K562 (cell line): ENCODE measurements at regions not wholly inside any gene's neighbourhood (a gene's known extent, or its start where the extent isn't known, plus 50 kb on each side); places are given as distances from the start of the nearest gene placed in this dataset.

Experiments used
- ATAC-seq: fragments of 200-7000 bp; cut with Tn5 transposase; 3 replicates; pipeline ENCODE4 v1.9.1; 2020; ENCODE audit warnings: moderate library complexity
- BruUV-seq: library from RNA; stranded (reverse); fragments of 400-500 nt; replicated peaks from 2 replicates; lab custom pipeline; 2021; lab: Mats Ljungman, UMichigan
- CTCF ChIA-PET: fragments of 300-600 bp; formaldehyde crosslinking; extraction: SDS; loops from one replicate; lab custom pipeline; 2021; ENCODE audit warnings: low intra/inter-chr PET ratio; lab: Yijun Ruan, JAX
- POLR2A ChIA-PET: fragments of 300-600, 350-650 bp; sonication (Branson Sonifier 250); formaldehyde crosslinking; extraction: SDS; loops from one replicate; lab custom pipeline; 2021; ENCODE audit warnings: antibody characterized with exemption, inconsistent platforms; lab: Yijun Ruan, JAX
- DNase-seq, 4 experiments: peaks; one replicate each; pipeline versions ENCODE4 v3.0.0 to v3.0.0-alpha.2; 2011 to 2018; ENCODE audit warnings: low spot score in 3 of 4, mixed read lengths in 3 of 4; ENCODE audit errors: extremely low read depth in 1 of 4
- FAIRE-seq: peaks from 2 replicates; lab custom pipeline; 2011; peaks lifted over from hg19 to GRCh38; lab: Jason Lieb, UNC
- H2AFZ ChIP-seq: 2 replicates; pipeline ENCODE4 v1.6.0; 2011; ENCODE audit warnings: low read depth, low read length, control low read depth, inconsistent platforms
- H3K27ac ChIP-seq: fragments of 200-600 bp; 3 replicates; pipeline ENCODE4 v1.8.0; 2011; ENCODE audit warnings: low read depth, mild to moderate bottlenecking, control low read depth, inconsistent platforms, low read length, moderate library complexity, mixed read lengths; ENCODE audit errors: extremely low read depth
- H3K27me3 ChIP-seq, 2 experiments: fragments of 300-600 bp in 1 of 2; 2 replicates in 1 of 2; 3 replicates in 1 of 2; pipeline versions ENCODE4 v1.6.0 to v1.8.0; 2011; ENCODE audit warnings: inconsistent platforms in 2 of 2, low read length in 2 of 2, mild to moderate bottlenecking in 1 of 2, mixed read lengths in 1 of 2, moderate library complexity in 1 of 2; ENCODE audit not compliant: control insufficient read depth in 2 of 2, insufficient read depth in 2 of 2
- H3K36me3 ChIP-seq: fragments of 300-600 bp; 3 replicates; pipeline ENCODE4 v1.8.0; 2011; ENCODE audit warnings: mild to moderate bottlenecking, low read length, inconsistent platforms; ENCODE audit not compliant: control insufficient read depth, insufficient read depth
- H3K4me1 ChIP-seq, 2 experiments: fragments of 200-600 bp in 1 of 2; replicated peaks in 1 of 2; 2 replicates in 1 of 2; 3 replicates in 1 of 2; pipeline versions ENCODE4 v1.5.1 to v1.8.0; 2011; ENCODE audit warnings: inconsistent platforms in 2 of 2, low read length in 2 of 2, mild to moderate bottlenecking in 1 of 2, mixed read lengths in 1 of 2, moderate library complexity in 1 of 2; ENCODE audit not compliant: control insufficient read depth in 2 of 2, insufficient read depth in 2 of 2
- H3K4me2 ChIP-seq: 2 replicates; pipeline ENCODE4 v1.6.1; 2011; ENCODE audit warnings: low read length, control low read depth, inconsistent platforms, mixed read lengths; ENCODE audit not compliant: insufficient read depth
- H3K4me3 ChIP-seq: fragments of 200-600 bp; sonication (generic), shearing (Covaris generic); 2 replicates; pipeline ENCODE4 v1.5.1; 2016; ENCODE audit warnings: control low read depth, inconsistent platforms
- H3K79me2 ChIP-seq: fragments of 200-600 bp; 3 replicates; pipeline ENCODE4 v1.8.0; 2011; ENCODE audit warnings: low read length, inconsistent platforms; ENCODE audit not compliant: control insufficient read depth, insufficient read depth
- H3K9ac ChIP-seq, 2 experiments: 2 replicates each; pipeline versions ENCODE4 v1.6.0 to v1.6.1; 2011; ENCODE audit warnings: low read depth in 2 of 2, low read length in 2 of 2, control low read depth in 1 of 2, inconsistent platforms in 1 of 2, mild to moderate bottlenecking in 1 of 2, mixed read lengths in 1 of 2; ENCODE audit not compliant: insufficient read depth in 1 of 2
- H3K9me1 ChIP-seq: one replicate; pipeline ENCODE4 v1.6.0; 2011; ENCODE audit warnings: inconsistent platforms, mild to moderate bottlenecking, low read length, moderate library complexity; ENCODE audit not compliant: control insufficient read depth, insufficient read depth
- H3K9me3 ChIP-seq: replicated peaks from 2 replicates; pipeline ENCODE4 v1.5.1; 2011; ENCODE audit warnings: low read depth, low read length, inconsistent platforms; ENCODE audit not compliant: control insufficient read depth, insufficient read depth
- H4K20me1 ChIP-seq: replicated peaks from 2 replicates; pipeline ENCODE4 v1.6.1; 2011; ENCODE audit warnings: low read length, inconsistent platforms, mixed read lengths; ENCODE audit not compliant: control insufficient read depth, insufficient read depth
- ARID1B ChIP-seq: fragments of 450-650 bp; IDR thresholded peaks from 2 replicates; pipeline ENCODE4 v1.6.1; 2016; ENCODE audit warnings: antibody characterized with exemption, mild to moderate bottlenecking, inconsistent platforms
- BDP1 ChIP-seq: IDR thresholded peaks from 3 replicates; pipeline ENCODE4 v1.6.1; 2011; ENCODE audit not compliant: insufficient read length, insufficient read depth
- COPS2 ChIP-seq: fragments of 450-650 bp; conservative IDR thresholded peaks from 2 replicates; pipeline ENCODE4 v1.6.1; 2016; ENCODE audit warnings: mild to moderate bottlenecking, moderate library complexity
- ESRRA ChIP-seq: fragments of 450-650 bp; IDR thresholded peaks from 2 replicates; pipeline ENCODE4 v1.6.1; 2014; ENCODE audit warnings: low read depth, mild to moderate bottlenecking, moderate library complexity, borderline replicate concordance
- FOS ChIP-seq: IDR thresholded peaks from 3 replicates; pipeline ENCODE4 v1.6.1; 2011; ENCODE audit not compliant: insufficient read length; ENCODE audit errors: extremely low read depth
- HDAC6 ChIP-seq: IDR thresholded peaks from 2 replicates; pipeline ENCODE4 v1.6.1; 2012; ENCODE audit warnings: low read depth, mild to moderate bottlenecking, control low read depth, inconsistent platforms, low read length, moderate library complexity
- MCM5 ChIP-seq: fragments of 450-650 bp; IDR thresholded peaks from 2 replicates; pipeline ENCODE4 v1.6.1; 2016; ENCODE audit warnings: low read depth
- PRMT5 ChIP-seq: sonication (generic); formaldehyde crosslinking; IDR thresholded peaks from 2 replicates; pipeline ENCODE4 v1.5.0; 2020; ENCODE audit warnings: missing genetic modification reagents
- PTTG1 ChIP-seq: fragments of 450-650 bp; IDR thresholded peaks from 2 replicates; pipeline ENCODE4 v1.6.1; 2016; ENCODE audit warnings: low read depth, mild to moderate bottlenecking, missing genetic modification characterization, missing compliant biosample characterization
- ZNF316 ChIP-seq: fragments of 450-650 bp; IDR thresholded peaks from 2 replicates; pipeline ENCODE4 v1.6.1; 2016
- ZNF354B ChIP-seq: fragments of 250-450 bp; sonication (Bioruptor Pico); IDR thresholded peaks from 2 replicates; pipeline ENCODE4 v1.4.0; 2020
- WGBS: fragments of 100-300 bp; shearing (Covaris generic); methylation state at CpG from one replicate; pipeline ENCODE4 v1.1.6; 2016; ENCODE audit warnings: low coverage, mixed read lengths; ENCODE audit not compliant: insufficient coverage; ENCODE audit errors: missing lambda C conversion rate; 5-methylcytosine and 5-hydroxymethylcytosine counted together
- in situ Hi-C: fragments of 300-500 bp; cut with MboI; formaldehyde crosslinking; loops from 4 replicates; pipeline ENCODE4 v1.15.0; 2018; ENCODE audit warnings: inconsistent platforms, mixed read lengths
- intact Hi-C: fragments of 100-400 bp; cut with micrococcal nuclease; formaldehyde crosslinking; loops from 2 replicates; pipeline ENCODE4 v1.14.2; 2022
- TF ChIP-seq, protein P1 (sequence below): fragments of 250-450 bp; sonication (Bioruptor Pico); IDR thresholded peaks from 2 replicates; pipeline ENCODE4 v1.5.0; 2020; ENCODE audit warnings: mild to moderate bottlenecking
- TF ChIP-seq, protein P2 (sequence below): fragments of 450-650 bp; formaldehyde crosslinking; IDR thresholded peaks from 2 replicates; pipeline ENCODE4 v1.4.0; 2022; ENCODE audit warnings: mild to moderate bottlenecking, moderate library complexity
- TF ChIP-seq, protein P3 (sequence below): fragments of 250-450 bp; sonication (Bioruptor Pico); IDR thresholded peaks from 2 replicates; pipeline ENCODE4 v1.4.0; 2020
- TF ChIP-seq, protein P4 (sequence below): sonication (generic); formaldehyde crosslinking; IDR thresholded peaks from 2 replicates; pipeline ENCODE4 v1.8.1; 2023; ENCODE audit warnings: mild to moderate bottlenecking, missing genetic modification reagents

DNA sequence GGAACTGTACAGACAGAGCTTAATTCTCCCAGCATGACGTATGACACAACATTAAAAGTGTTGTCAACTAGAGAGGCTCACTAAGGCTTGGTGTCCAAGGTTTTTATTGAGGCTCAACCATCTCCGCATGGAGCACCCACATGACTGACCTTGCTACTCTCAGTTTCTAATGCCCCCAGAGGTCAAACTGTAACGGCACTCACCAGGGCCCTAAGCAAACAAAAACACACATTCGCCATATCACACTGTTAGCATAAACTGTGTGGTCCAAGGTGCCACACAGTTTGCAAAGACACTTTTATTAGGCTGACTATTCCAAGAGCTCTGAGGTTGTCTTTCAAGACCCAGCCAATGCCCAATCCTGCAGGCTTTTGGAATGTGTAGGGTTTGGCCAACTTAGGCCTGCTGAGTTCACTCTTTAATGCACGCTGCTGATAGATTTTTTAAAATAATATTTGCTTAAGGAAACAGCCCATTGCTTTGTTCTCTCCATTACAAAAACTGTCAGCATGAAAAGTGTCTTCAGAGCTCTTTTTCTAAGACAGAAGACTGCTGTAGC lies 114.9 kb downstream of the DSC3 start:
- 9% methylated on average over 5 of the region's 5 CpGs for WGBS

More for the DNA sequence above, 114.9 kb downstream of the DSC3 start:
- Histone ChIP-seq H3K9ac (no peak overlapping the region), H3K4me3 (no peak overlapping the region), H4K20me1 (no peaks in the 10 kb centered on the region), H3K9me3 (no peaks in the 10 kb centered on the region), H3K79me2 (no peaks in the 10 kb centered on the region), H3K27ac (no peak overlapping the region), H3K4me1 (no peaks in the 10 kb centered on the region), H3K27me3 (no peaks in the 10 kb centered on the region), H3K4me2 (no peak overlapping the region), H2AFZ (peak overlapping the region; percentile 37), H3K36me3 (no peaks in the 10 kb centered on the region), H3K9me1 (no peaks in the 10 kb centered on the region)
- BruUV-seq, result no TSS peak
- ChIA-PET CTCF (no interaction called here), POLR2A (interaction anchor here (0.5 to 1.0 kb wide), 3 partner anchors 8 to 831 kb away, joined by 3 to 4 read pairs (median 3); no protein-coding TSS in a partner anchor)
- TF ChIP-seq, protein P1, sequence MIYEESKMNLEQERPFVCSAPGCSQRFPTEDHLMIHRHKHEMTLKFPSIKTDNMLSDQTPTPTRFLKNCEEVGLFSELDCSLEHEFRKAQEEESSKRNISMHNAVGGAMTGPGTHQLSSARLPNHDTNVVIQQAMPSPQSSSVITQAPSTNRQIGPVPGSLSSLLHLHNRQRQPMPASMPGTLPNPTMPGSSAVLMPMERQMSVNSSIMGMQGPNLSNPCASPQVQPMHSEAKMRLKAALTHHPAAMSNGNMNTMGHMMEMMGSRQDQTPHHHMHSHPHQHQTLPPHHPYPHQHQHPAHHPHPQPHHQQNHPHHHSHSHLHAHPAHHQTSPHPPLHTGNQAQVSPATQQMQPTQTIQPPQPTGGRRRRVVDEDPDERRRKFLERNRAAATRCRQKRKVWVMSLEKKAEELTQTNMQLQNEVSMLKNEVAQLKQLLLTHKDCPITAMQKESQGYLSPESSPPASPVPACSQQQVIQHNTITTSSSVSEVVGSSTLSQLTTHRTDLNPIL (CRISPR knock-in tag), result no peak
- TF ChIP-seq ZNF354B (no peak), ARID1B (no peak), FOS (no peak), BDP1 (no peak), PTTG1 (tag) (no peak), COPS2 (no peak), MCM5 (no peak), PRMT5 (CRISPR knock-in tag) (no peak), HDAC6 (no peak), ZNF316 (no peak), ESRRA (no peak)
- TF ChIP-seq, protein P2, sequence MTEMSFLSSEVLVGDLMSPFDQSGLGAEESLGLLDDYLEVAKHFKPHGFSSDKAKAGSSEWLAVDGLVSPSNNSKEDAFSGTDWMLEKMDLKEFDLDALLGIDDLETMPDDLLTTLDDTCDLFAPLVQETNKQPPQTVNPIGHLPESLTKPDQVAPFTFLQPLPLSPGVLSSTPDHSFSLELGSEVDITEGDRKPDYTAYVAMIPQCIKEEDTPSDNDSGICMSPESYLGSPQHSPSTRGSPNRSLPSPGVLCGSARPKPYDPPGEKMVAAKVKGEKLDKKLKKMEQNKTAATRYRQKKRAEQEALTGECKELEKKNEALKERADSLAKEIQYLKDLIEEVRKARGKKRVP (CRISPR knock-in tag), result no peak
- TF ChIP-seq, protein P3, sequence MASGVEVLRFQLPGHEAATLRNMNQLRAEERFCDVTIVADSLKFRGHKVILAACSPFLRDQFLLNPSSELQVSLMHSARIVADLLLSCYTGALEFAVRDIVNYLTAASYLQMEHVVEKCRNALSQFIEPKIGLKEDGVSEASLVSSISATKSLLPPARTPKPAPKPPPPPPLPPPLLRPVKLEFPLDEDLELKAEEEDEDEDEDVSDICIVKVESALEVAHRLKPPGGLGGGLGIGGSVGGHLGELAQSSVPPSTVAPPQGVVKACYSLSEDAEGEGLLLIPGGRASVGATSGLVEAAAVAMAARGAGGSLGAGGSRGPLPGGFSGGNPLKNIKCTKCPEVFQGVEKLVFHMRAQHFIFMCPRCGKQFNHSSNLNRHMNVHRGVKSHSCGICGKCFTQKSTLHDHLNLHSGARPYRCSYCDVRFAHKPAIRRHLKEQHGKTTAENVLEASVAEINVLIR (CRISPR knock-in tag), result no peak
- TF ChIP-seq, protein P4, sequence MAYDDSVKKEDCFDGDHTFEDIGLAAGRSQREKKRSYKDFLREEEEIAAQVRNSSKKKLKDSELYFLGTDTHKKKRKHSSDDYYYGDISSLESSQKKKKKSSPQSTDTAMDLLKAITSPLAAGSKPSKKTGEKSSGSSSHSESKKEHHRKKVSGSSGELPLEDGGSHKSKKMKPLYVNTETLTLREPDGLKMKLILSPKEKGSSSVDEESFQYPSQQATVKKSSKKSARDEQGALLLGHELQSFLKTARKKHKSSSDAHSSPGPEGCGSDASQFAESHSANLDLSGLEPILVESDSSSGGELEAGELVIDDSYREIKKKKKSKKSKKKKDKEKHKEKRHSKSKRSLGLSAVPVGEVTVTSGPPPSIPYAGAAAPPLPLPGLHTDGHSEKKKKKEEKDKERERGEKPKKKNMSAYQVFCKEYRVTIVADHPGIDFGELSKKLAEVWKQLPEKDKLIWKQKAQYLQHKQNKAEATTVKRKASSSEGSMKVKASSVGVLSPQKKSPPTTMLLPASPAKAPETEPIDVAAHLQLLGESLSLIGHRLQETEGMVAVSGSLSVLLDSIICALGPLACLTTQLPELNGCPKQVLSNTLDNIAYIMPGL (CRISPR knock-in tag), result no peak
- DNase-seq, result peak in 1 of 4 experiments; percentile 30
- in situ Hi-C loops (no loop called here), intact Hi-C loops (no loop called here)
- ATAC-seq, result peak; percentile 61; the same call in 2 of the 3 replicates
- FAIRE-seq, result no peak
